BLaER1 (cell line): ENCODE measurements at regions not wholly inside any gene's neighbourhood (a gene's known extent, or its start where the extent isn't known, plus 50 kb on each side); places are given as distances from the start of the nearest gene placed in this dataset.
"Not testable (repeated sequence)": the region's sequence is repeated elsewhere in the genome, so short reads cannot be mapped to it uniquely, and the experiment has no call there.

Experiments used
- H3K27ac ChIP-seq: shearing (Covaris generic); formaldehyde crosslinking; 2 replicates; pipeline ENCODE4 v1.8.1; 2022
- H3K27me3 ChIP-seq: shearing (Covaris generic); formaldehyde crosslinking; 2 replicates; pipeline ENCODE4 v1.8.1; 2022
- H3K36me3 ChIP-seq: shearing (Covaris generic); formaldehyde crosslinking; 2 replicates; pipeline ENCODE4 v1.8.1; 2022
- H3K4me1 ChIP-seq: shearing (Covaris generic); formaldehyde crosslinking; 2 replicates; pipeline ENCODE4 v1.8.1; 2022
- H3K4me2 ChIP-seq: shearing (Covaris generic); formaldehyde crosslinking; 2 replicates; pipeline ENCODE4 v1.8.1; 2022
- H3K4me3 ChIP-seq: shearing (Covaris generic); formaldehyde crosslinking; 2 replicates; pipeline ENCODE4 v1.8.1; 2022
- H3K9ac ChIP-seq: shearing (Covaris generic); formaldehyde crosslinking; 2 replicates; pipeline ENCODE4 v1.8.1; 2022
- H3K9me3 ChIP-seq: shearing (Covaris generic); formaldehyde crosslinking; 2 replicates; pipeline ENCODE4 v1.8.1; 2022
- H4K20me1 ChIP-seq: shearing (Covaris generic); formaldehyde crosslinking; 2 replicates; pipeline ENCODE4 v1.8.1; 2022
- Cebpa-rat ChIP-seq: shearing (Covaris generic); IDR thresholded peaks from 2 replicates; pipeline ENCODE4 v1.8.1; 2022

DNA sequence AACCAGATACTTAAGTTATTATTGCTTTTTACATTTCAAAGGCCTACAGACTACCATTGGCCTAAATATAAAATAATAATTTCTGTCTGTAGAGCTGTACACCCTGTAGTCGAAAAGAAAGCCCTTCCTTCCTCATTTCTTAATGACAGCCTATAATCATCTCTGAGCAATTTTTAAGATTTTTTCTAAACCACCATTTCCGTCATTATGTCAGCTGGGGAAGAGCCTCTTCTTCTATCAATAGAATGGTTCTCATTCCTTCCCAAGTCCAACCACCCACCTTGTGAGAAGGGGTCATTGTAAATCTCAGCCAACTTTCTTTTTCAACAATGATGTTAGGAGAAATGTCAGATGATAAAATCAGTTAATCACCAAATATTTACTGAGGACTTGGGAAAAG is 91.8 kb downstream of the PLEKHG1 start:
- Histone ChIP-seq H3K4me2 (peak overlapping the region; percentile 74), H3K36me3 (peaks cover 4% of the 10 kb centered on the region; the same call in 1 of the 2 replicates), H3K9ac (no peak overlapping the region), H3K4me3 (no peak overlapping the region), H4K20me1 (no peaks in the 10 kb centered on the region), H3K4me1 (peaks cover 83% of the 10 kb centered on the region), H3K27ac (peak overlapping the region; percentile 58), H3K9me3 (no peaks in the 10 kb centered on the region), H3K27me3 (no peaks in the 10 kb centered on the region)
- no peak for TF ChIP-seq Cebpa-rat

DNA sequence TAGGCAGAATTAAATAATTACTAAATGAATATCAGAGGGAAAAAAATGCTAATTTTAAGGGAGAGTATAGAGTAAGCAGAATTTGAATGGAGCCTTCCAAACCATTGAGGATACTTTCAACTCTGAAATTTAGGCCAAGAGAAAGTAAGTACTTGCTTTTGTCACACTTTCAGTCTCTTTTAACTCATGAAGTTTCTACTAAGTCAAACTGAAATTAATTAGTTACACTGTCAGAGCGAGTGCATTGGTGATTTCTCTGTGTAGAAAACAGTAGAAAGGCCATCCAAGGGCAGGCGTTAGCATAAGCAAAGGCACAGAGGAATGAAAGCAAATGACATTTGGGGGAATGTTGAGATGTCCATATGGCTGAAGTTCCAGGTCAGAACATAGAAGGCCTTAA is 92.9 kb downstream of the PLEKHG1 start:
- Histone ChIP-seq H3K27me3 (no peaks in the 10 kb centered on the region), H3K4me2 (no peak overlapping the region), H3K4me1 (peaks cover 72% of the 10 kb centered on the region), H3K27ac (no peak overlapping the region), H3K36me3 (peaks cover 4% of the 10 kb centered on the region; the same call in 1 of the 2 replicates), H4K20me1 (no peaks in the 10 kb centered on the region), H3K9ac (no peak overlapping the region), H3K4me3 (no peak overlapping the region), H3K9me3 (no peaks in the 10 kb centered on the region)
- no peak for TF ChIP-seq Cebpa-rat

DNA sequence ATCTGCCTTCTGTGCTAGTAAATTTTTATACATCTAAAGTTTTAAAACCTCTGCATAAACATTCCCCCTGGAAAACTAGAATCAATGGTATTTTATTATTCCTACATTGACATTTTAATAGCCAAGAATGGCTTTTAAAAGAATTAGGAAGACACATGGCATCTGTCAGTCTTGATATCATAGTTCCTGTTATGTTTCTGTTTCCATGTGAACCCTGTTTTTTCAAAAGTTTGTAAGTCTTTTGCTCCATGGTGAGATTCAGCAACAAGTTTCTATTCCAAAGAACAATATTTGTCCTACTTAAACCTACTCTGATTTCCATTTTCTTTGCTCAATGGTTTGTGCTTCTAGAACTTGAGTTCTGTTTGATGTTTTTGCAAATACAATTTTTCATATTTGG is 95.2 kb downstream of the PLEKHG1 start:
- no peak overlapping the region for H3K4me2 ChIP-seq
- no peak overlapping the region for H3K27ac ChIP-seq
- H3K27me3 ChIP-seq, result no peaks in the 10 kb centered on the region
- no peaks in the 10 kb centered on the region for H4K20me1 ChIP-seq
- peaks cover 55% of the 10 kb centered on the region for H3K4me1 ChIP-seq
- TF ChIP-seq Cebpa-rat, result no peak
- H3K9me3 ChIP-seq, result no peaks in the 10 kb centered on the region
- H3K4me3 ChIP-seq, result no peak overlapping the region
- H3K36me3 ChIP-seq, result peaks cover 4% of the 10 kb centered on the region; the same call in 1 of the 2 replicates
- H3K9ac ChIP-seq, result no peak overlapping the region

DNA sequence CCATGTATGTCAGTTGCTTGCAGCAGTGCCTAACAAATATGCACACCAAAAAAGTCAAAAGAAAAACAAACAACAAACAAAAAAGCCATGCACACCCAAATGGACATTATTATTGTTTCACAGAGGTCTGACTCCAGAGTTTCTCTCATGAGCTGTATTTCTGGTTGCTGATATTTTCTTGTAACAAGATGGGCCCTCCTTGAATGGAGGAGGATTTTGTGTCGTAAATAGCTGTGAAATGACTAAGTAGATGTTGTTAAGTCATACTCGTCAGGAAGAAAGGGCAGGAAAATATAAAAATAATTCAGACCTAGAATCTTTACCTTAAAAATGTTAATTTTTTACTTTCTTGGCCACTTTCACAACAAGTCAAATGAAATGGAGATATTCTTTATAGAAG is 96.0 kb downstream of the PLEKHG1 start:
- Histone ChIP-seq H3K36me3 (peaks cover 4% of the 10 kb centered on the region; the same call in 1 of the 2 replicates), H3K4me3 (no peak overlapping the region), H3K4me2 (no peak overlapping the region), H3K9ac (no peak overlapping the region), H4K20me1 (no peaks in the 10 kb centered on the region), H3K27ac (no peak overlapping the region), H3K4me1 (peaks cover 47% of the 10 kb centered on the region), H3K27me3 (no peaks in the 10 kb centered on the region), H3K9me3 (no peaks in the 10 kb centered on the region)
- TF ChIP-seq Cebpa-rat, result no peak

DNA sequence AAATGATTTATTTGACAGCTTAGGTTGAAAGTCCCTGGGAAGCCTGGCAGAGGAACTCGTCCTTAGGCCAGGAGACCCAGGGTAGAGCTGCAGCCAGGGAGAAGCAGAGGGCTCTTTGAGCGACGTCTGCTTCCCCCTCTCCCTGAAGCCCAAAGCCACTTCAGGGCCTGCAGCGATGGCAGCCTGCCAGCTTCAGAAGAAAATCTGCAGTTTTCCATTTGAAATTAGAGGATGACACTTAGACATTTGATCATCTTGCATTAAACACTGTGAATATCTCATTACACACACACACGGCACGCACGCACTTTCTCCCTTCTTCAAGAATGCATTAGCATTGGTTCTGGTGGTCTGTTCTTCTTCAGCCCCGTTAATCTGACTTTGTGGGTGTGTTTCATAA is 96.5 kb downstream of the PLEKHG1 start:
- Histone ChIP-seq H3K36me3 (peaks cover 4% of the 10 kb centered on the region; the same call in 1 of the 2 replicates), H4K20me1 (no peaks in the 10 kb centered on the region), H3K27ac (no peak overlapping the region), H3K4me1 (peaks cover 42% of the 10 kb centered on the region), H3K9ac (no peak overlapping the region), H3K9me3 (no peaks in the 10 kb centered on the region), H3K4me3 (no peak overlapping the region), H3K27me3 (no peaks in the 10 kb centered on the region), H3K4me2 (peak overlapping the region; percentile 10; the same call in 1 of the 2 replicates)
- no peak for TF ChIP-seq Cebpa-rat

DNA sequence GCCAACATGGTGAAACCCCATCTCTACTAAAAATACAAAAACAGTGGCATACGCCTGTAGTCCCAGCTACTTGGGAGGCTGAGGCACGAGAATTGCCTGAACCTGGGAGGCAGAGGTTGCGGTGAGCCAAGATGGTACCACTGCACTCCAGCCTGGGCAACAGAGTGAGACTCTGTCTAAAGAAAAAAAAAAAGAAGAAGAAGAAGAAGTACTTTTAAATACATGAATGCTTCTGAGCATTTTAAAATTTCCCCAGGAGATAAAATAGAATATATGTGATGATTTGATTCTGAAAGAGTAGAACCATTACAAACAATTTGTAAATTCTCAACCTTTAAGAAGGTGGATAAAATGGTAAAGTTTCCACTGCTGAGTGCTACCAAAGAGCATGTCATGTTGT is 97.2 kb downstream of the PLEKHG1 start:
- H3K4me2 ChIP-seq, result not testable (repeated sequence)

DNA sequence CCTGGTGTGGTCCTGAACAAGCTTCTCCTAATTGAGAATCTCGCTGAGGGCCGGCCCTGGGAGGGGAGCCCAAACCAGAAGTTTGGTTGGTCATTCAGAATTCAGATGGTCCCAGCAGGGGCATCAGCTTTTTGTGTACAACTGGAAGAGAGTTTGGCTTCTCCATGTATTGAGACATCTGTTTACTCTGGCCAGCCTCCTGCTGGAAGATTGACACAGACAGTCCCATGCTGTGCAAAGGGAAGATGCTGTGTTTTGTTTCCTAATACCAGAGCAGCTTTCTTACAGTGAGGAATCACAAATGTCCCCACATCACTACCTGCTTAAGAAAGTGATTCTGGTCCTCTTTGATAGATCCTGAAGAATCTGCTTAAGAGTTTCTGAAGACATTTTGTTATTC is 97.8 kb downstream of the PLEKHG1 start:
- Histone ChIP-seq H3K4me2 (no peak overlapping the region), H3K9ac (no peak overlapping the region)

More for the DNA sequence above, 97.2 kb downstream of the PLEKHG1 start:
- not testable (repeated sequence) for H3K9ac ChIP-seq, H3K36me3 ChIP-seq, H3K27ac ChIP-seq, H4K20me1 ChIP-seq, H3K27me3 ChIP-seq, H3K4me3 ChIP-seq, H3K9me3 ChIP-seq
- H3K4me1 ChIP-seq, result peaks cover 35% of the 10 kb centered on the region

DNA sequence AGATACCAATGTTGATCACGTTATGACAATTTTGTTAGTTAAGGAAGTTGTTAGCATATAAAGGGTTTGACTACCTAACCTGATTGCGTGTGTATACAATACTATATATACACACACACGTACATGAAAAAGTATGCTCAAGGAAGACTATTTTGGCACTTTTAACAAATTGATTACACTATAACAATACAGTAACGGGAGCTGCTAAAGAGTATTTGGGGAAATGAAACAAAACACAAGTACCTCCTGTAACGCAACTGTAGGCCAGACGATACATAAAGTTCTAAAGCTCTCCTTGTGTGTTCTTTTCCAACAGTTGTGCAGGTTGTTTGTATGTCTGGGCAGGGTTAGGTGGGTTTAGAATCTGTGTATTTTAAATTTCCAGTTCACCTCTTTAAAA is 98.7 kb downstream of the PLEKHG1 start:
- Histone ChIP-seq H3K9ac (no peak overlapping the region), H3K4me2 (0 out of 2 replicates have a peak overlapping the region, but pooled peaks have one; percentile 23), H3K4me3 (no peak overlapping the region)

More for the DNA sequence above, 97.8 kb downstream of the PLEKHG1 start:
- H4K20me1 ChIP-seq, result no peaks in the 10 kb centered on the region
- H3K36me3 ChIP-seq, result peaks cover 4% of the 10 kb centered on the region; the same call in 1 of the 2 replicates
- H3K27ac ChIP-seq, result no peak overlapping the region
- H3K9me3 ChIP-seq, result no peaks in the 10 kb centered on the region
- H3K4me1 ChIP-seq, result peaks cover 35% of the 10 kb centered on the region
- TF ChIP-seq Cebpa-rat, result no peak
- no peak overlapping the region for H3K4me3 ChIP-seq
- H3K27me3 ChIP-seq, result no peaks in the 10 kb centered on the region

DNA sequence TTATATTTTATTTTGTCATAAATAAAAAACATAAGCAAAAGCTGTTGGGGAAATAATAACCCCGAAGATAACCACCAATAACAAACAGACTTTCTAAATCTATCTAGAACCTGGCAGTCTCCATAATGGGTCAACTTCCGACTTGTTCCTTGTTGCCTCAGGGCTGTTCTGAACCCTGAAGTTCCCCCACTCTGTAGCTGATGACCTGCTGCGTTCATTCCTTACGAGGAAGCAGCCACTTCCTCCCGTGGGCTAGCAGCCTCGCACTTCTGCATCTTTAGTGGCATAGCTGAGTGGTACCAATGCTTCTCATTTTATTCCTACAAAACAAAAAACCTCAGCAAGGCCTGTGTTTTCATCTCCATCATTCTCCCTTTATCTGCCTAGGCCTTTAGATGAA is 103.0 kb downstream of the PLEKHG1 start:
- Histone ChIP-seq H3K9me3 (no peaks in the 10 kb centered on the region), H3K36me3 (no peaks in the 10 kb centered on the region), H3K9ac (no peak overlapping the region), H3K27me3 (no peaks in the 10 kb centered on the region), H3K4me3 (no peak overlapping the region), H3K27ac (peak overlapping the region; percentile 33), H3K4me2 (peak overlapping the region; percentile 64), H4K20me1 (no peaks in the 10 kb centered on the region), H3K4me1 (peaks cover 39% of the 10 kb centered on the region)
- no peak for TF ChIP-seq Cebpa-rat

More for the DNA sequence above, 98.7 kb downstream of the PLEKHG1 start:
- H3K27ac ChIP-seq, result no peak overlapping the region
- peaks cover 36% of the 10 kb centered on the region for H3K4me1 ChIP-seq
- H3K9me3 ChIP-seq, result no peaks in the 10 kb centered on the region
- no peaks in the 10 kb centered on the region for H3K27me3 ChIP-seq
- H3K36me3 ChIP-seq, result peaks cover 4% of the 10 kb centered on the region; the same call in 1 of the 2 replicates
- H4K20me1 ChIP-seq, result no peaks in the 10 kb centered on the region
- no peak for TF ChIP-seq Cebpa-rat

DNA sequence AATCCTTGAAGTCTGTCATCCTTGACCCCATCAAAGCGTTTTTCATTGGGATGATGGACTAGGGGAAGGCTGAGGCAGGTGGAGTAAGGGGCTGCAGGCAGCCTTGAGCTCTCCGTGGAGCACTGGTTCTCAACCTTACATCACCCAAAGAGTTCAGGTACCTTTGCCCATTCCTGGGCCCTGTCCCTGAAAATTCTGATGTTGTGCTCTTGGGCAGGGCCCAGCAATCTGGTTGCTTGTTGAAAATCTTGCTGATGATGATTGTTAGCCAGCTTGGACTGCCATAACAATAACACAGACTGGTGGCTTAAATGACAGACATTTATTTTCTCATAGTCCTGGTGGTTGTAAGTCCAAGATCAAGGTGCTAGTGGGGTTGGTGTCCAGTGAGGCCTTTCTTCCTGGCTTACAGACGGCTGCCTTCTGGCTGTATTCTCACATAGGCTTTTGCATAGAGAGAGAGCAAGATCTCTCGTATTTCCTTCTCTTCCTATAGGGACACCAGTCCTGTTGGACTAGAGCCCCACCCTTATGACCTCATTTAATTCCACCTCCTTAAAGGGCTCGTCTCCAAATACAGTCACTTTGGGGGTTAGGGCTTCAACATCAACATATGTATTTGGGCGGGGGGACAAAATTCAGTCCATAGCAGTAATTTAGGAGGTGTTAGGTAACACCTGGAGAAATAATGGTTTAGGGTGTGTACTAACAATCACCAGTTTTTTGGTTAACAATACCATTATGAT is 104.9 kb downstream of the PLEKHG1 start:
- TF ChIP-seq Cebpa-rat, result no peak
- Histone ChIP-seq H3K4me2 (no peak overlapping the region), H3K27me3 (no peaks in the 10 kb centered on the region), H3K4me3 (no peak overlapping the region), H3K36me3 (no peaks in the 10 kb centered on the region), H3K9me3 (no peaks in the 10 kb centered on the region), H4K20me1 (no peaks in the 10 kb centered on the region), H3K9ac (no peak overlapping the region), H3K27ac (no peak overlapping the region), H3K4me1 (peaks cover 32% of the 10 kb centered on the region)
